ENCODE measurements at regions not wholly inside any gene's neighbourhood (a gene's known extent, or its start where the extent isn't known, plus 50 kb on each side); places are given as distances from the start of the nearest gene placed in this dataset.

- Histone ChIP-seq H3K4me1 (no peaks in the 10 kb centered on the region), H3K36me3 (no peaks in the 10 kb centered on the region), H3K9me3 (no peaks in the 10 kb centered on the region), H3K4me3 (no peak overlapping the region), H3K27ac (no peak overlapping the region), H3K27me3 (no peaks in the 10 kb centered on the region)
- WGBS, 2 donors (ENCODE audit: low coverage in 1 of 2) = 89 to 94% methylated on average over 2 of the region's 2 CpGs
- ATAC-seq = no peak
- no peak for TF ChIP-seq EP300 (IDR thresholded peaks at IDR 0.05)
- TF ChIP-seq POLR2A (IDR thresholded peaks at IDR 0.05) = no peak
Observed at GRCh38 chr3:147937891-147938290, 528.7 kb downstream of the ZIC1 start.

GRCh38 chr3:147939425-147939824 is 530.3 kb downstream of the ZIC1 start:
- Histone ChIP-seq H3K4me1 (no peaks in the 10 kb centered on the region), H3K27ac (no peak overlapping the region), H3K4me3 (no peak overlapping the region), H3K36me3 (no peaks in the 10 kb centered on the region), H3K27me3 (no peaks in the 10 kb centered on the region), H3K9me3 (no peaks in the 10 kb centered on the region)
- 85 to 89% methylated on average over 2 of the region's 2 CpGs for whole genome bisulfite sequencing, 2 donors (ENCODE audit: low coverage in 1 of 2)
- TF ChIP-seq POLR2AphosphoS5 (IDR thresholded peaks at IDR 0.05) = no peak
- TF ChIP-seq EP300 (IDR thresholded peaks at IDR 0.05) = no peak
- no peak for TF ChIP-seq POLR2A (IDR thresholded peaks at IDR 0.05)
- no peak for TF ChIP-seq CTCF (IDR thresholded peaks at IDR 0.05)
- ATAC-seq = no peak

GRCh38 chr3:147939839-147940238 is 530.7 kb downstream of the ZIC1 start:
- Histone ChIP-seq H3K27ac (no peak overlapping the region), H3K4me1 (no peaks in the 10 kb centered on the region), H3K27me3 (no peaks in the 10 kb centered on the region), H3K4me3 (no peak overlapping the region), H3K36me3 (no peaks in the 10 kb centered on the region), H3K9me3 (no peaks in the 10 kb centered on the region)
- TF ChIP-seq CTCF (IDR thresholded peaks at IDR 0.05) (no peak), POLR2A (IDR thresholded peaks at IDR 0.05) (no peak), EP300 (IDR thresholded peaks at IDR 0.05) (no peak), POLR2AphosphoS5 (IDR thresholded peaks at IDR 0.05) (no peak)
- ATAC-seq = no peak
- WGBS, 2 donors (ENCODE audit: low coverage in 1 of 2) = 20% methylated on average over 1 of the region's 7 CpGs; no CpG with 5 or more reads in 1 of the 2 donors

GRCh38 chr3:147940405-147941193 is 531.4 kb downstream of the ZIC1 start:
- no peak overlapping the region for H3K4me3 ChIP-seq

GRCh38 chr3:147941969-147942368 is 532.8 kb downstream of the ZIC1 start:
- Histone ChIP-seq H3K27ac (no peak overlapping the region), H3K27me3 (no peaks in the 10 kb centered on the region), H3K9me3 (no peaks in the 10 kb centered on the region), H3K36me3 (no peaks in the 10 kb centered on the region), H3K4me1 (peaks cover 0 to 4% (median 0%) of the 10 kb centered on the region in 3 donors), H3K4me3 (no peak overlapping the region)
- WGBS, 2 donors (ENCODE audit: low coverage in 1 of 2) = 79 to 81% methylated on average over 2 of the region's 2 CpGs
- no peak for TF ChIP-seq EP300 (IDR thresholded peaks at IDR 0.05)
- TF ChIP-seq POLR2AphosphoS5 (IDR thresholded peaks at IDR 0.05) = no peak
- no peak for TF ChIP-seq POLR2A (IDR thresholded peaks at IDR 0.05)
- TF ChIP-seq CTCF (IDR thresholded peaks at IDR 0.05) = no peak
- no peak for ATAC-seq

More at GRCh38 chr3:147940405-147941193, 531.4 kb downstream of the ZIC1 start:
- Histone ChIP-seq H3K27me3 (no peaks in the 10 kb centered on the region), H3K9me3 (no peaks in the 10 kb centered on the region), H3K27ac (no peak overlapping the region), H3K36me3 (no peaks in the 10 kb centered on the region), H3K4me1 (no peaks in the 10 kb centered on the region)
- TF ChIP-seq POLR2AphosphoS5 (IDR thresholded peaks at IDR 0.05) (no peak), CTCF (IDR thresholded peaks at IDR 0.05) (no peak), EP300 (IDR thresholded peaks at IDR 0.05) (no peak), POLR2A (IDR thresholded peaks at IDR 0.05) (no peak)
- ATAC-seq = no peak
- 54 to 66% methylated on average over 3 of the region's 3 CpGs for WGBS, 2 donors (ENCODE audit: low coverage in 1 of 2)

All from gastroesophageal sphincter (tissue), 4 donors.